ENCODE measurements at regions not wholly inside any gene's neighbourhood (a gene's known extent, or its start where the extent isn't known, plus 50 kb on each side); places are given as distances from the start of the nearest gene placed in this dataset.

- Mint-ChIP-seq H3K27me3 (peaks cover 63% of the 10 kb centered on the region), H3K4me1 (no peaks in the 10 kb centered on the region), H3K27ac (no peak overlapping the region), H3K4me3 (no peak overlapping the region), H3K36me3 (no peaks in the 10 kb centered on the region), H3K9me3 (no peaks in the 10 kb centered on the region)
- ATAC-seq: no peak
These were observed 51.4 kb upstream of the TMEM132E start for GRCh38 chr17:34527908-34528470.

- Mint-ChIP-seq H3K36me3 (no peaks in the 10 kb centered on the region), H3K4me1 (no peaks in the 10 kb centered on the region), H3K4me3 (no peak overlapping the region), H3K9me3 (no peaks in the 10 kb centered on the region), H3K27ac (no peak overlapping the region), H3K27me3 (peaks cover 56% of the 10 kb centered on the region)
- ATAC-seq: no peak
These were observed 52.1 kb upstream of the TMEM132E start for GRCh38 chr17:34527136-34527907.

- H3K9me3 Mint-ChIP-seq: no peaks in the 10 kb centered on the region
- H3K27ac Mint-ChIP-seq: no peak overlapping the region
- peaks cover 40% of the 10 kb centered on the region for H3K27me3 Mint-ChIP-seq
- no peaks in the 10 kb centered on the region for H3K4me1 Mint-ChIP-seq
- no peaks in the 10 kb centered on the region for H3K36me3 Mint-ChIP-seq
- no peak for ATAC-seq
- H3K4me3 Mint-ChIP-seq: no peak overlapping the region
These were observed 53.7 kb upstream of the TMEM132E start for GRCh38 chr17:34525651-34526050.

GRCh38 chr17:34521955-34522354, 57.4 kb upstream of the TMEM132E start:
- Mint-ChIP-seq H3K27me3 (peaks cover 9% of the 10 kb centered on the region), H3K9me3 (no peaks in the 10 kb centered on the region), H3K36me3 (no peaks in the 10 kb centered on the region), H3K4me3 (no peak overlapping the region), H3K27ac (no peak overlapping the region), H3K4me1 (no peaks in the 10 kb centered on the region)
- no peak for ATAC-seq

- Mint-ChIP-seq H3K36me3 (no peaks in the 10 kb centered on the region), H3K4me1 (no peaks in the 10 kb centered on the region), H3K27ac (no peak overlapping the region), H3K27me3 (peaks cover 17% of the 10 kb centered on the region), H3K9me3 (no peaks in the 10 kb centered on the region), H3K4me3 (no peak overlapping the region)
- ATAC-seq: peak; percentile 42
These were observed 60.1 kb upstream of the TMEM132E start for GRCh38 chr17:34519282-34519681.

- H3K27me3 Mint-ChIP-seq: peaks cover 17% of the 10 kb centered on the region
- H3K27ac Mint-ChIP-seq: no peak overlapping the region
- no peaks in the 10 kb centered on the region for H3K4me1 Mint-ChIP-seq
- no peak overlapping the region for H3K4me3 Mint-ChIP-seq
- no peak for ATAC-seq
- no peaks in the 10 kb centered on the region for H3K36me3 Mint-ChIP-seq
- no peaks in the 10 kb centered on the region for H3K9me3 Mint-ChIP-seq
These were observed 62.0 kb upstream of the TMEM132E start for GRCh38 chr17:34517406-34517805.

GRCh38 chr17:34511931-34512330, 67.5 kb upstream of the TMEM132E start:
- Mint-ChIP-seq H3K27ac (no peak overlapping the region), H3K36me3 (no peaks in the 10 kb centered on the region), H3K4me1 (peaks cover 10% of the 10 kb centered on the region), H3K9me3 (no peaks in the 10 kb centered on the region), H3K4me3 (no peak overlapping the region), H3K27me3 (peaks cover 29% of the 10 kb centered on the region)
- no peak for ATAC-seq

GRCh38 chr17:34511265-34511664, 68.1 kb upstream of the TMEM132E start:
- H3K4me1 Mint-ChIP-seq: peaks cover 10% of the 10 kb centered on the region
- H3K36me3 Mint-ChIP-seq: no peaks in the 10 kb centered on the region
- no peak for ATAC-seq
- no peak overlapping the region for H3K4me3 Mint-ChIP-seq
- no peak overlapping the region for H3K27ac Mint-ChIP-seq
- H3K9me3 Mint-ChIP-seq: no peaks in the 10 kb centered on the region
- peaks cover 31% of the 10 kb centered on the region for H3K27me3 Mint-ChIP-seq

GRCh38 chr17:34504814-34505484, 74.4 kb upstream of the TMEM132E start:
- H3K27ac Mint-ChIP-seq: no peak overlapping the region
- no peaks in the 10 kb centered on the region for H3K9me3 Mint-ChIP-seq
- ATAC-seq: no peak
- no peaks in the 10 kb centered on the region for H3K36me3 Mint-ChIP-seq
- no peak overlapping the region for H3K4me3 Mint-ChIP-seq
- peaks cover 44% of the 10 kb centered on the region for H3K27me3 Mint-ChIP-seq
- H3K4me1 Mint-ChIP-seq: no peaks in the 10 kb centered on the region

GRCh38 chr17:34503528-34504195, 75.7 kb upstream of the TMEM132E start:
- no peak for ATAC-seq
- no peaks in the 10 kb centered on the region for H3K9me3 Mint-ChIP-seq
- no peaks in the 10 kb centered on the region for H3K36me3 Mint-ChIP-seq
- peaks cover 44% of the 10 kb centered on the region for H3K27me3 Mint-ChIP-seq
- no peak overlapping the region for H3K27ac Mint-ChIP-seq
- H3K4me3 Mint-ChIP-seq: no peak overlapping the region
- H3K4me1 Mint-ChIP-seq: no peaks in the 10 kb centered on the region

GRCh38 chr17:34502426-34502825, 77.0 kb upstream of the TMEM132E start:
- no peak overlapping the region for H3K4me3 Mint-ChIP-seq
- H3K27me3 Mint-ChIP-seq: peaks cover 37% of the 10 kb centered on the region
- no peak overlapping the region for H3K27ac Mint-ChIP-seq
- no peaks in the 10 kb centered on the region for H3K36me3 Mint-ChIP-seq
- ATAC-seq: no peak
- no peaks in the 10 kb centered on the region for H3K9me3 Mint-ChIP-seq
- no peaks in the 10 kb centered on the region for H3K4me1 Mint-ChIP-seq

- Mint-ChIP-seq H3K4me1 (no peaks in the 10 kb centered on the region), H3K4me3 (no peak overlapping the region), H3K27ac (no peak overlapping the region), H3K9me3 (no peaks in the 10 kb centered on the region), H3K36me3 (no peaks in the 10 kb centered on the region), H3K27me3 (peaks cover 26% of the 10 kb centered on the region)
- ATAC-seq: no peak
These were observed 79.8 kb upstream of the TMEM132E start for GRCh38 chr17:34499576-34499975.

GRCh38 chr17:34493917-34494316, 85.5 kb upstream of the TMEM132E start:
- ATAC-seq: no peak
- H3K27ac Mint-ChIP-seq: no peak overlapping the region
- no peaks in the 10 kb centered on the region for H3K4me1 Mint-ChIP-seq
- peaks cover 48% of the 10 kb centered on the region for H3K27me3 Mint-ChIP-seq
- no peak overlapping the region for H3K4me3 Mint-ChIP-seq
- H3K36me3 Mint-ChIP-seq: no peaks in the 10 kb centered on the region
- H3K9me3 Mint-ChIP-seq: no peaks in the 10 kb centered on the region

GRCh38 chr17:34487626-34488025, 91.8 kb upstream of the TMEM132E start:
- no peak for ATAC-seq
- Mint-ChIP-seq H3K4me3 (no peak overlapping the region), H3K27ac (no peak overlapping the region), H3K27me3 (peaks cover 59% of the 10 kb centered on the region), H3K4me1 (no peaks in the 10 kb centered on the region), H3K9me3 (no peaks in the 10 kb centered on the region), H3K36me3 (no peaks in the 10 kb centered on the region)

GRCh38 chr17:34486761-34487160, 92.6 kb upstream of the TMEM132E start:
- Mint-ChIP-seq H3K36me3 (no peaks in the 10 kb centered on the region), H3K27me3 (peaks cover 59% of the 10 kb centered on the region), H3K9me3 (no peaks in the 10 kb centered on the region), H3K4me3 (no peak overlapping the region), H3K4me1 (no peaks in the 10 kb centered on the region), H3K27ac (no peak overlapping the region)
- ATAC-seq: no peak
